ENCODE measurements at regions not wholly inside any gene's neighbourhood (a gene's known extent, or its start where the extent isn't known, plus 50 kb on each side); places are given as distances from the start of the nearest gene placed in this dataset.

DNA sequence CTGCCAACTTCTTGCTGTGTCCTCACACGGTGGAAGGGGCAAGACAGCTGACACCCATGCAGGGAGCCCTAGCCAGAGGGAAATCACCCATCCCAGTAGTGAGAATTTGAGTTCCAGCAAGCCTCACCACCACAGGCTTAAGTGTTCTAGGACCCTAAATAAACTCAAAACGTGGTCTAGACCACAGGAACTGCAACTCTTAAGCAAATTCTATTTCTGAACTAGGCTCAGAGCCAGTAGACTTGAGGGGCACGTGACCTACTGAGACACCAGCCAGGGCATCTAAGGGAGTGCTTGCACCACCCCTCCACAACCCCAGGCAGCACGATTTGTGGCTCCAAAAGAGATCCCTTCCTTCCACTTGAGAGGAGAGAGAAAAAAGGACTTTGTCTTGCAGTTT lies 96.0 kb upstream of the PHF24 start:
- TF ChIP-seq TAF1 (IDR thresholded peaks at IDR 0.05; ENCODE audit: borderline replicate concordance, low read depth, low read length) (no peak), POLR2A (IDR thresholded peaks at IDR 0.05; ENCODE audit: low read depth, low read length) (no peak), POLR2AphosphoS5 (IDR thresholded peaks at IDR 0.05; ENCODE audit: low read depth, low read length) (no peak)

Measured in GM12892 (cell line).